A204.1 (cell line): ENCODE measurements at regions not wholly inside any gene's neighbourhood (a gene's known extent, or its start where the extent isn't known, plus 50 kb on each side); places are given as distances from the start of the nearest gene placed in this dataset.

Experiments
- FAIRE-seq: peaks from 2 replicates; lab custom pipeline; 2012; peaks lifted over from hg19 to GRCh38; lab: Jason Lieb, UNC

DNA sequence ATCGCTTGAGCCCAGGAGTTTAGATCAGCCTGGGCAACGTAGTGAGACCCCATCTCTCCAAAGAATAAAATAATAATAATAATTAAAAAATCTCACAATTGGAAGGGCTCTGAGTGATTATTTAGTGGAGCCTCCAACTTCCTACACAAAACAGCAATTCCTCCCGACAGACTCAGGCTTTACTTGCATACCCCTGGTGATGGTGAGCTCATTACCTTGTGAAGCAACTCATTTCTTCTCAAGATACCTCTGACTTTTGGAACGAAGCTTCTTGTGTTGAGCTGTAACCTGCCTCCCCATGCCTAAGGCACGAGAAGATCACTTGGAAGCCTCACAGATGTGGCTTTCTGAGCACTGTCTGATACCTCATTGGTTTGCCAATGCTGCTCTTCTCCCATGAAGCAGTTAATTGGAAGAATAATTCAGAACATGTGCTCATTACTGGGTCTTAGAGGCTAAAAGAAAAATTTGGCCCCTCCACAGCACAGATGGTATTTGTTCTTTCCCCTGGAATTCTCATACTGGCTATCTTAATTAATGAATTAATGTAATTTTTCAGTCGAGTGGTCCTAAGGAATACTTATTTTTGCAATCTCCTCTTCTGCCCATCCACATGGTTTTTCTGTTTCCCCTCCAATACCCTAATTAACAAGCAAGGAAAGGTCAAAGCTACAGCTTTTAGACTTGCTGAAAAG lies 769.0 kb downstream of the TYW1 start:
- FAIRE-seq, result no peak

DNA sequence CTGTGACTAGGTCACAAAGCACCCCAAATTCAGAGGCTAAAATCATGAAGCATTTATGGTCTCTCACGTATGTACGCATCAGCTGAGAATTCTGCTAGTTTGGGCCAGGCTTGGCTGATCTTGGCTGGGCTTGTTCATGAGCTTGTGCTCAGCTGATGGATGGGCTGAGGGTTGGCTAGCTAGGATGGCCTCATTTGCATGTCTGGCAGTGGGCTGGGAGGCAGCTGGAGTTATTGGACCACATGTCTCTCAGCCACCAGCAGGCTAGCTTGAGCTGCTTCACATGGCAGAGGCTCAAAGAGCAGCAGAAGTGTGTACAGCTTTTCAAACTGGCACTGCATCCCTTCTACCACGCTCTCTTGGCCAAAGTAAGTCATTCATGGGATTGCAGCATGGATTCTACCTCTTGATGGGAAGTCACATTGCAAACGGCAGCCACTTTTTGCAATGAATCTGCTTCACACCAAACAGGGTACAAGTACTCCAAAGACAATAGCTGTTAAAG lies 770.3 kb downstream of the TYW1 start:
- FAIRE-seq, result no peak

DNA sequence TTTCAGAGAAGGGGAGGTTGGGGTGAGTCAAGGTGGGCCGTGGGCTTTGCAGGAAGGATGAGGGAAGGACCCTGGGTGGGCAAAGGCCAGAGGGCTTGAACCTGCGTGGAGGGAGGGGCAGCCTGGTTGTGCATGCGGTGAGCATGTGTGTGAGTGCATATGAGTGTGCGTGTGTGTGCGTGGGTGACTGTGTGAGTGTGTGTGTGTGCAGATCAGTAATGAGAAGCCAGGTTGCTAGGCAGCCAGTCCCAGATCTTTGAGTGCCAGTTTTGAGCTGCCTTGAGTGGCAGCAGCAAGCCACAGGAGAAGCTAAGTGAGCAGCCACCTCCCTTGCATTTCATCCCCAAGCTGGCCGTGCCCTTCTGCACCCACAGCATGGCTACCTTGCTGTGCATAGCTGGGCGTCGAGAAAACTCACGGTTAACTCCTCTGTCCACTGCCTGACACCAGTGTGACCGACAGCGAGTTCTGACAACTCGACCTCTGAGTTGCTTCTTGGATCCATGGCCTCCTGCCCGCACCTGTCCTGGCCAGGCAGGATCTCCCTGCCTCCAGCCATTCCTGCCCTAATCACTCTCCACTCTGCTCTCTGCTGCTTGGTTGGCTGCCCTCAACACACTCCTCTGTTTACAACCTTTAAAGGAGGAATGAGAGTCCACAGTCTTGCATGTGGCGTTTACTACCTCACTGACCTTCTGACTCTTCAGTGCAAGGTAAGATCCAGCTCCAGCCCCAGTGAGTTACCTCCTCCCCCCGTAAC lies 775.4 kb downstream of the TYW1 start:
- FAIRE-seq, result no peak

GRCh38 chr7:67773081-67773480 lies 776.4 kb downstream of the TYW1 start:
- no peak for FAIRE-seq

DNA sequence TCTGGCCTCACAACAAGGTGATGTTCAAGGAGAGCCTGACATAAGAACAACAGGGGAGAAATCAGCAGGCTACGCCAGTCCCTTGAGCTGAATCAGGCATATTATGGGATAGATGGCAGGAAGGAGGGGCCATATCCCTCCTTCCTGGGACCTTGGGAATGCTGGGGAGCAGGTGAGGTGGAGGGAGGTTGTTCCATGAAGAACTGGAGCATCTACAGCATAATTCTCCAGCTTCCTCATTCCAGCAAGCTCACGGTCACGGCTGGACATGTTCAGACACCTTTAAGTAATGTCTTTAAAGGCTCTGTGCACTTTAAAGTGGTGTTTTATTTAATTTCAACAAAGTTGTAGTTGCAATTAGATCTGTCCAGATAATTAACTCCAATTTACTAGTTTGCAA lies 780.5 kb downstream of the TYW1 start:
- FAIRE-seq, result no peak

GRCh38 chr7:67781841-67782240 lies 785.2 kb downstream of the TYW1 start:
- FAIRE-seq, result no peak

GRCh38 chr7:67786021-67786420 lies 789.4 kb downstream of the TYW1 start:
- no peak for FAIRE-seq

GRCh38 chr7:67788669-67789068 lies 792.0 kb downstream of the TYW1 start:
- no peak for FAIRE-seq

- no peak for FAIRE-seq
Observed at GRCh38 chr7:67791918-67792317, 795.3 kb downstream of the TYW1 start.

GRCh38 chr7:67794544-67794943 lies 797.9 kb downstream of the TYW1 start:
- no peak for FAIRE-seq

DNA sequence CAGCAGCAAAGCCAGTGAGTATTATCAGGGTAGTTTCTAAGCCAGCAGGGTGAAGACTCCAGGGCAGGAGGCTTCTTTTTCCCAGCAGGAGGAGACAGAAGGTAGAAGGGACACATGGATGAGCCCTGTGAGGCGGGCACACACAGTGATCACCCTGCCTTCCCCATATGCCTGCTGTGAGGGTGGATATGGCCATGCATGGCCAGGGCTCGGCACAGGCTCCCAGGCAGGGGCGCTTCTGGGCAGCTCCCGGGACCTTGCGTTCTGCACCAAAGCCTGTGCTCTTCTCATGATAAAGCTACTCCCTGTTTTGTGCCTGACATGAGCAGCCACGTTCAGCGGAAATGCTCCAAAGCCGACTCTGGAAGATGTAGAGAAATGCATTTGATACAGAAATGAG lies 807.2 kb downstream of the TYW1 start:
- FAIRE-seq, result no peak

DNA sequence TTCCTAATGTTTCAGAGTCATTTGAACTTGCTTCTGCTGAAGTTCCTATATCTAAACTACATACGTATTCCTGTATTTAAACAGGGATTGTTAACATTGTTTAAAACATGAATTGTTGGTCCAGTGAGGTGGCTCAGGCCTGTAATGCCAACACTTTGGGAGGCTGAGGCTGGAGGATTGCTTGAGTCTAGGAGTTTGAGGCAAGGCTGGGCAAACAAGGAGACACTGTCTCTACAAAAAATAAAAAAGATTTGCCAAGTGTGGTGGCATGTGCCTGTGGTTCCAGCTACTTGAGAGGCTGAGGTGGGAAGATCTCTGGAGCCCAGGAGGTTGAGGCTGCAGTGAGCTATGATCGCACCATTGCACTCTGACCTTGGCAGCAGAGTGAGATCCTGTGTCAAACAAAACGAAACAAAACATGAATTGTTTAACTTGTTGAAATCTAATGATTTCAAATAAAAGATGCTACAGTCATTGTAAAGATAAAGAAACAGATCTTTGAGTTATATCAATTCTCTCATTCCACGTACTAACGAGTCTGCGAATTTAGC lies 809.4 kb downstream of the TYW1 start:
- no peak for FAIRE-seq

DNA sequence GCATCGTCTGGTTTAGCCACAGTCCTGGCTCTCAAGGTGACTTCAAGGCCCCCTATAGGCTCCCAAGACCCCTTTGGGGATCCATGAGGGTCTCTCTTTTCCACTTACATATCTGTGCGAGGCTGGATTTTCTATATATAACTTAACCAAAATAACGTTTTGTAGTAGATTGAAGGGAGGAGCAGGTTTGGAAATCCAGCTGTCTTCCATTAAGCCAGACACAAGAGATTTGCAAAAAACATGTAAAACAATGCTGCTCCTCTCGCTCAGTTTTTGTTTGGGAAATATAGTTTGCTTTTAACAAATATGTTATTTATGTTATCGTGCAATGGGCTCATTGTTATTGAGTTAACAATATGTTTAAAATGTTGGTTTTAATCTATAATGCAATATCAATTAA lies 811.2 kb downstream of the TYW1 start:
- no peak for FAIRE-seq

GRCh38 chr7:67809586-67809985 lies 813.0 kb downstream of the TYW1 start:
- FAIRE-seq, result no peak

- no peak for FAIRE-seq
Observed at GRCh38 chr7:67813621-67814292, 817.1 kb downstream of the TYW1 start.

DNA sequence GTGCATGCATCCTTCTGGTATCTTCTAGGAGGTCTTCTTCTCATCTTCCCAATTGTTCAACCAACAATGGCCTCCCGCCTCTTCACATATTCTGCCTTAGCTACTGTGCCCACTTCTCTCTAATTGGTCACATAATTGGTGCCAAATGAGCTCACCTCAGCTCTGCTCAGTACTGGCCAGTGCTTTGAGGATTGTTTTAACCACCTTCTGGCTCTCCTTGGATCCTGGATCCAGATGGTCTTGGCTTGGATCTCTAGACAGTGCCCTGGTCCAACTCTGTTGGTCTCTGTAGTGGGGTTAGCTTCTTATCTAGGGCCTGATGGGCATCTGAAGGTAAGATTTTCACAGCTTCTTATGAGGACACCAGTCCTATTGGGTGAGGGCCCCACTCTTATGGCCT lies 820.8 kb downstream of the TYW1 start:
- no peak for FAIRE-seq

GRCh38 chr7:67821116-67821515 lies 824.5 kb downstream of the TYW1 start:
- FAIRE-seq, result no peak

DNA sequence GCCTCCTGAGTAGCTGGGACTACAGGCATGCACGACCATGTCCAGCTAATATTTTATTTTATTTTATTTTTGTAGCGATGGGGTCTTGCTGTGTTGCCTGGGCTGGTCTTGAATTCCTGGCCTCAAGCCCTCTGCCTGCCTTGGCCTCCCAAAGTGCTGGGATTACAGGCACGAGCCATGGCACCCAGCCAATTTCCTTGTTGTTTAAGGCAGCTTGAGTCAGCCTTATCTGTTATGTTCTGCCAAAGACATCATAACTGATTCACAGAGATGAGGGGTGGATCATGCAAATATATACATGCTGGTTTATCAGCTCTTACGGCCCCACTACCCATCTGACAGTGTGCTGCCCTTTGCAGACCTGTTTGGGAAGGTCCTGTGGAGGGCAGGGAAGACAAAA lies 826.7 kb downstream of the TYW1 start:
- FAIRE-seq, result no peak

- no peak for FAIRE-seq
Observed at GRCh38 chr7:67825356-67825755, 828.7 kb downstream of the TYW1 start.

GRCh38 chr7:67841896-67842295 lies 845.3 kb downstream of the TYW1 start:
- FAIRE-seq, result no peak

GRCh38 chr7:67842571-67842970 lies 845.9 kb downstream of the TYW1 start:
- no peak for FAIRE-seq

GRCh38 chr7:67843001-67843565 lies 846.5 kb downstream of the TYW1 start:
- FAIRE-seq, result no peak

DNA sequence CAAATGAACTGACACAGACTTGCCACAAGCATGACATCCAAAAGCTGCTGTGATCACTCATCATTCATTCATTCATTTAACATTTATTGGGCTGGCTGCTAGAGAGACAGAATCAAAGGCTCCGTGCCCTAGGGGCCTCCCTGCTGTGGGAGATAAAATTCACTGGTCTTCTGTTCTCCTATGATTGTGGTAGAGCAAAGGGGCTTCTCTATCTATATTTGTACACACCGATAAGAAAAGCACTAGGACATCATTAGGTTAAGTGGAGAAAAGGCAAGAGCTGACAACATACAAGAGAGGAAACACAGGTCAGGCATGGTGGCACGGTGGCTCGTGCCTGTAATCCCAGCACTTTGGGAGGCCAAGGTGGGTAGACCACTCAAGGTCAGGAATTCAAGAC lies 847.0 kb downstream of the TYW1 start:
- no peak for FAIRE-seq
